Loucy (cell line): ENCODE measurements at regions not wholly inside any gene's neighbourhood (a gene's known extent, or its start where the extent isn't known, plus 50 kb on each side); places are given as distances from the start of the nearest gene placed in this dataset.

Experiments used
- H2AFZ ChIP-seq: fragments of 200-600 bp; sonication (generic); 2 replicates; pipeline ENCODE4 v1.6.0; 2016; ENCODE audit warnings: antibody characterized with exemption, mild to moderate bottlenecking, low read length, moderate library complexity
- H3F3A ChIP-seq: fragments of 200-600 bp; 2 replicates; pipeline ENCODE4 v1.6.0; 2016; ENCODE audit warnings: antibody characterized with exemption, low read depth, mild to moderate bottlenecking
- H3K27me3 ChIP-seq: fragments of 200-600 bp; sonication (generic); 2 replicates; pipeline ENCODE4 v1.6.1; 2014; ENCODE audit warnings: low read length, mild to moderate bottlenecking; ENCODE audit not compliant: insufficient read depth, poor library complexity, severe bottlenecking
- H3K36me3 ChIP-seq: fragments of 200-600 bp; sonication (generic); 2 replicates; pipeline ENCODE4 v1.6.1; 2016; ENCODE audit warnings: low read length; ENCODE audit not compliant: insufficient read depth
- H3K4me1 ChIP-seq: fragments of 200-600 bp; sonication (generic); 2 replicates; pipeline ENCODE4 v1.5.1; 2014; ENCODE audit warnings: low read length, mild to moderate bottlenecking; ENCODE audit not compliant: insufficient read depth, poor library complexity, severe bottlenecking
- H3K4me2 ChIP-seq: fragments of 200-600 bp; sonication (generic); 2 replicates; pipeline ENCODE4 v1.6.0; 2014; ENCODE audit warnings: antibody characterized with exemption, low read length, low read depth, mild to moderate bottlenecking; ENCODE audit not compliant: poor library complexity, severe bottlenecking
- H3K4me3 ChIP-seq: fragments of 200-600 bp; sonication (generic); 2 replicates; pipeline ENCODE4 v1.5.1; 2014; ENCODE audit warnings: low read length, mild to moderate bottlenecking, mixed read lengths; ENCODE audit not compliant: poor library complexity, severe bottlenecking
- H3K79me2 ChIP-seq: fragments of 200-600 bp; sonication (generic); 2 replicates; pipeline ENCODE4 v1.6.1; 2014; ENCODE audit warnings: low read length; ENCODE audit not compliant: insufficient read depth
- H3K9ac ChIP-seq: fragments of 200-600 bp; sonication (generic); 2 replicates; pipeline ENCODE4 v1.6.0; 2014; ENCODE audit warnings: mild to moderate bottlenecking, low read depth, low read length, moderate library complexity; ENCODE audit not compliant: poor library complexity, severe bottlenecking
- H3K9me2 ChIP-seq: fragments of 200-600 bp; sonication (generic); replicated peaks from 2 replicates; pipeline ENCODE4 v1.6.1; 2016; ENCODE audit warnings: low read depth, low read length, mixed read lengths
- H3K9me3 ChIP-seq: fragments of 200-600 bp; sonication (generic); 2 replicates; pipeline ENCODE4 v1.6.1; 2014; ENCODE audit warnings: mild to moderate bottlenecking, antibody characterized with exemption, low read length, low read depth; ENCODE audit not compliant: insufficient read depth
- H4K20me1 ChIP-seq: fragments of 200-600 bp; sonication (generic); 2 replicates; pipeline ENCODE4 v1.6.0; 2014; ENCODE audit warnings: antibody characterized with exemption, low read length, mild to moderate bottlenecking; ENCODE audit not compliant: insufficient read depth, poor library complexity, severe bottlenecking
- CTCF ChIP-seq: fragments of 200-600 bp; sonication (generic); conservative IDR thresholded peaks from 2 replicates; pipeline ENCODE4 v1.5.1; 2014; ENCODE audit warnings: mild to moderate bottlenecking, antibody characterized with exemption, low read length
- EZH2phosphoT487 ChIP-seq: fragments of 200-600 bp; IDR thresholded peaks from 2 replicates; pipeline ENCODE4 v1.6.1; 2018; ENCODE audit warnings: antibody characterized with exemption, mild to moderate bottlenecking, moderate library complexity, borderline replicate concordance

- no peaks in the 10 kb centered on the region for H3K27me3 ChIP-seq
- H3K4me3 ChIP-seq: no peak overlapping the region
- no peak overlapping the region for H3K9ac ChIP-seq
- H3K9me3 ChIP-seq: no peaks in the 10 kb centered on the region
- H4K20me1 ChIP-seq: no peaks in the 10 kb centered on the region
- H3K4me2 ChIP-seq: no peak overlapping the region
- TF ChIP-seq CTCF (no peak), EZH2phosphoT487 (no peak)
- H3K79me2 ChIP-seq: no peaks in the 10 kb centered on the region
- H3K36me3 ChIP-seq: no peaks in the 10 kb centered on the region
- no peak overlapping the region for H2AFZ ChIP-seq
- H3F3A ChIP-seq: no peaks in the 10 kb centered on the region
- no peaks in the 10 kb centered on the region for H3K9me2 ChIP-seq
- peaks cover 11% of the 10 kb centered on the region for H3K4me1 ChIP-seq
These were observed 408.1 kb upstream of the PIK3R1 start for GRCh38 chr5:67807439-67807888.

- Histone ChIP-seq H3K27me3 (no peaks in the 10 kb centered on the region), H2AFZ (no peak overlapping the region), H3K36me3 (no peaks in the 10 kb centered on the region), H3K79me2 (no peaks in the 10 kb centered on the region), H3F3A (no peaks in the 10 kb centered on the region), H3K4me3 (no peak overlapping the region), H4K20me1 (no peaks in the 10 kb centered on the region), H3K9me2 (no peaks in the 10 kb centered on the region), H3K4me1 (peaks cover 11% of the 10 kb centered on the region), H3K9me3 (no peaks in the 10 kb centered on the region), H3K9ac (no peak overlapping the region), H3K4me2 (no peak overlapping the region)
- no peak for TF ChIP-seq EZH2phosphoT487
These were observed 408.7 kb upstream of the PIK3R1 start for GRCh38 chr5:67806654-67807438.

- no peaks in the 10 kb centered on the region for H3K27me3 ChIP-seq
- no peaks in the 10 kb centered on the region for H3K79me2 ChIP-seq
- H3K4me2 ChIP-seq: no peak overlapping the region
- no peaks in the 10 kb centered on the region for H4K20me1 ChIP-seq
- no peaks in the 10 kb centered on the region for H3K9me3 ChIP-seq
- no peak overlapping the region for H3K9ac ChIP-seq
- TF ChIP-seq CTCF (no peak), EZH2phosphoT487 (no peak)
- H2AFZ ChIP-seq: no peak overlapping the region
- no peaks in the 10 kb centered on the region for H3K9me2 ChIP-seq
- peaks cover 11% of the 10 kb centered on the region for H3K4me1 ChIP-seq
- H3F3A ChIP-seq: no peaks in the 10 kb centered on the region
- no peaks in the 10 kb centered on the region for H3K36me3 ChIP-seq
- H3K4me3 ChIP-seq: no peak overlapping the region
These were observed 409.7 kb upstream of the PIK3R1 start for GRCh38 chr5:67805666-67806348.
